ENCODE measurements at regions not wholly inside any gene's neighbourhood (a gene's known extent, or its start where the extent isn't known, plus 50 kb on each side); places are given as distances from the start of the nearest gene placed in this dataset.

DNA sequence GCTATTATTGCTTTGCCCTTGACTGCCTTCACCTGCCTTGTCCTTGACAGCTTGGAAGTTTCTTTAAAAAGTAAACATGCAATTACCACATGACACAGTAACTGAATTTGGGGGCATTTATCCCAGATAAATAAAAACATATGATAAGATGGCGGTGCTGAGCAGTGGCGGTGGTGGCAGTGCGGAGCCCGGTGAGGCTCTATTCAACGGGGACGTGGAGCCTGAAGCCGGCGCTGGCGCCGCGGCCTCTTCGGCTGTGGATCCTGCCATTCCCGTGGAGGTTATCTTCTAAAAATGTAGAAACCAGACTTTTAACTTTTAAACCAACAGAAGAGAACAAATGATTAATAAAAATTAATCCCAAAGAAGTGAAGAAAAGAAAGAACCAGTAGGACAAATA lies 59.7 kb upstream of the ZDHHC15 start:
- TF ChIP-seq POLR2AphosphoS5 (IDR thresholded peaks at IDR 0.05; ENCODE audit: low read depth, low read length) (no peak), POLR2A (IDR thresholded peaks at IDR 0.05; ENCODE audit: borderline replicate concordance, extremely low read depth, insufficient read depth, insufficient read length) (no peak), CEBPB (IDR thresholded peaks at IDR 0.05; ENCODE audit: low read depth) (no peak), ELF1 (IDR thresholded peaks at IDR 0.05; ENCODE audit: borderline replicate concordance, low read depth) (no peak)
- TF ChIP-seq, protein P1, sequence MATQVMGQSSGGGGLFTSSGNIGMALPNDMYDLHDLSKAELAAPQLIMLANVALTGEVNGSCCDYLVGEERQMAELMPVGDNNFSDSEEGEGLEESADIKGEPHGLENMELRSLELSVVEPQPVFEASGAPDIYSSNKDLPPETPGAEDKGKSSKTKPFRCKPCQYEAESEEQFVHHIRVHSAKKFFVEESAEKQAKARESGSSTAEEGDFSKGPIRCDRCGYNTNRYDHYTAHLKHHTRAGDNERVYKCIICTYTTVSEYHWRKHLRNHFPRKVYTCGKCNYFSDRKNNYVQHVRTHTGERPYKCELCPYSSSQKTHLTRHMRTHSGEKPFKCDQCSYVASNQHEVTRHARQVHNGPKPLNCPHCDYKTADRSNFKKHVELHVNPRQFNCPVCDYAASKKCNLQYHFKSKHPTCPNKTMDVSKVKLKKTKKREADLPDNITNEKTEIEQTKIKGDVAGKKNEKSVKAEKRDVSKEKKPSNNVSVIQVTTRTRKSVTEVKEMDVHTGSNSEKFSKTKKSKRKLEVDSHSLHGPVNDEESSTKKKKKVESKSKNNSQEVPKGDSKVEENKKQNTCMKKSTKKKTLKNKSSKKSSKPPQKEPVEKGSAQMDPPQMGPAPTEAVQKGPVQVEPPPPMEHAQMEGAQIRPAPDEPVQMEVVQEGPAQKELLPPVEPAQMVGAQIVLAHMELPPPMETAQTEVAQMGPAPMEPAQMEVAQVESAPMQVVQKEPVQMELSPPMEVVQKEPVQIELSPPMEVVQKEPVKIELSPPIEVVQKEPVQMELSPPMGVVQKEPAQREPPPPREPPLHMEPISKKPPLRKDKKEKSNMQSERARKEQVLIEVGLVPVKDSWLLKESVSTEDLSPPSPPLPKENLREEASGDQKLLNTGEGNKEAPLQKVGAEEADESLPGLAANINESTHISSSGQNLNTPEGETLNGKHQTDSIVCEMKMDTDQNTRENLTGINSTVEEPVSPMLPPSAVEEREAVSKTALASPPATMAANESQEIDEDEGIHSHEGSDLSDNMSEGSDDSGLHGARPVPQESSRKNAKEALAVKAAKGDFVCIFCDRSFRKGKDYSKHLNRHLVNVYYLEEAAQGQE (IDR thresholded peaks at IDR 0.05; ENCODE audit: low read depth) = no peak
- TF ChIP-seq, protein P2, sequence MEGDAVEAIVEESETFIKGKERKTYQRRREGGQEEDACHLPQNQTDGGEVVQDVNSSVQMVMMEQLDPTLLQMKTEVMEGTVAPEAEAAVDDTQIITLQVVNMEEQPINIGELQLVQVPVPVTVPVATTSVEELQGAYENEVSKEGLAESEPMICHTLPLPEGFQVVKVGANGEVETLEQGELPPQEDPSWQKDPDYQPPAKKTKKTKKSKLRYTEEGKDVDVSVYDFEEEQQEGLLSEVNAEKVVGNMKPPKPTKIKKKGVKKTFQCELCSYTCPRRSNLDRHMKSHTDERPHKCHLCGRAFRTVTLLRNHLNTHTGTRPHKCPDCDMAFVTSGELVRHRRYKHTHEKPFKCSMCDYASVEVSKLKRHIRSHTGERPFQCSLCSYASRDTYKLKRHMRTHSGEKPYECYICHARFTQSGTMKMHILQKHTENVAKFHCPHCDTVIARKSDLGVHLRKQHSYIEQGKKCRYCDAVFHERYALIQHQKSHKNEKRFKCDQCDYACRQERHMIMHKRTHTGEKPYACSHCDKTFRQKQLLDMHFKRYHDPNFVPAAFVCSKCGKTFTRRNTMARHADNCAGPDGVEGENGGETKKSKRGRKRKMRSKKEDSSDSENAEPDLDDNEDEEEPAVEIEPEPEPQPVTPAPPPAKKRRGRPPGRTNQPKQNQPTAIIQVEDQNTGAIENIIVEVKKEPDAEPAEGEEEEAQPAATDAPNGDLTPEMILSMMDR (IDR thresholded peaks at IDR 0.05 in 2 of 3, conservative IDR thresholded peaks at IDR 0.05 in 1 of 3; ENCODE audit: borderline replicate concordance in 1 of 3, insufficient read depth in 1 of 3, low read depth in 2 of 3, low read length in 2 of 3) = no peak

All from HCT116 (cell line).